H1 (cell line): ENCODE measurements at regions not wholly inside any gene's neighbourhood (a gene's known extent, or its start where the extent isn't known, plus 50 kb on each side); places are given as distances from the start of the nearest gene placed in this dataset.

ENCODE experiments used
- CHD7 ChIP-seq: fragments of 300-600 bp; sonication (generic); IDR thresholded peaks from 2 replicates; pipeline ENCODE4 v1.7.1; 2012; ENCODE audit warnings: low read length, moderate library complexity, mild to moderate bottlenecking, inconsistent platforms; ENCODE audit not compliant: insufficient replicate concordance
- CTCF ChIP-seq, 3 experiments: IDR thresholded peaks; 1 replicate in 2 of 3; 2 replicates in 1 of 3; pipeline versions ENCODE4 v1.5.1 to v1.6.1; 2011; ENCODE audit warnings: low read length in 3 of 3, mild to moderate bottlenecking in 3 of 3, inconsistent platforms in 2 of 3, low read depth in 1 of 3, moderate library complexity in 1 of 3; ENCODE audit not compliant: insufficient read depth in 1 of 3; ENCODE audit errors: control extremely low read depth in 1 of 3

- TF ChIP-seq CHD7, result no peak
- 0 out of 4 replicates have a peak, but pooled peaks of 1 of the 3 experiments have one; percentile 20 for TF ChIP-seq CTCF (IDR thresholded peaks at IDR 0.05; ENCODE audit: control extremely low read depth in 1 of 3, insufficient read depth in 1 of 3, low read depth in 1 of 3, low read length in 3 of 3)
These were observed 142.5 kb upstream of the HS3ST2 start (continued) for GRCh38 chr16:22671301-22672076.
